ENCODE measurements at regions not wholly inside any gene's neighbourhood (a gene's known extent, or its start where the extent isn't known, plus 50 kb on each side); places are given as distances from the start of the nearest gene placed in this dataset.

DNA sequence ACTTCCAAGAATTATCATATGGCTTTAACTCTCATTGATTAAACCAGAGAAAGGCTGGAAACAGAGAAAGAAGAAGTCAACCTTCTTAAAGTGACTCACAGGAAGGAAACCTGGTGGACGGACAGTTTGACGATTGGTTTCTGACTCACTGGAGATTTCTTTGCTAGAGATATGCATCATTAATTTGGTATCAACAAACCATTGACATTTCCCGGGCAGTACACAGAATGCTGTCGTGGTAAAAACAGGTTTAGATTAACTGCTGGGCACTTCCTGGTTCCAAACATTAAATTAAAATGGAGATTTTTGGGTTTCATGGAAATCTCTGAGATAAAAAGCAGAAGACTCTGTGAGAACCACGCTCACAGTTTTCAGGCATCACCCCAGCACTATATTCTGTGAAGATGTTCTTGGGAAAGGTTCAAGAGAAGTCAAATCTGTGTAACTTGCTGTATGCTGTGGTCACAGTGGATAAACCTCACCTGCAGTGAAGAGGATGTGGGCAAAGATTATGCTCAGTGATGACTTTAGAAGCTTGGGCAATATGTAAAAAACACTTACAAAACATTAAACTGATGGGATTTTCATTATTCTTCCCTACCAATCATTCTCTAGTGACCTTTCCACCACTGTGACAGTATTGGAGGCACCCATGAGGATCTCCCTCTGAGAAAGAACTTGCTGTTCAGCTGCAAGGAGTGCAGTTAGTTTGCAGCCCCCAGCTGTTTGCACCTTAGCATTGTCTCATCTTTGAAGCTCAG is 61.1 kb upstream of the CD44 start:
- DNase-seq: peak in 1 of 2 experiments; percentile 63

DNA sequence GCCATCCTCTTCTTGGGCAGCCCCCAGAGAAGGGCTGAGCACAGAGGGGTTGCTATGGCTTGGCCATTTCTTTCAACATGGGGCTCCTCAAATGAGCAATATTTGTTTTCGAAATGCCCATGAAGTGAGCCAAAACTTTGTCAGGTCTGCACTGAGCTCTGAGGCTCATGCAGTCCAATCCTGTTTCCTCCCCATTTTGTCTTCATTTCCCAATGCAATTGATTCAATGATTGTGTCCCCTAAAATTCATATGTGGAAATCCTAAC is 60.6 kb upstream of the CD44 start:
- no peak for DNase-seq

- DNase-seq: no peak
Observed at GRCh38 chr11:35079611-35080010, 59.4 kb upstream of the CD44 start.

DNA sequence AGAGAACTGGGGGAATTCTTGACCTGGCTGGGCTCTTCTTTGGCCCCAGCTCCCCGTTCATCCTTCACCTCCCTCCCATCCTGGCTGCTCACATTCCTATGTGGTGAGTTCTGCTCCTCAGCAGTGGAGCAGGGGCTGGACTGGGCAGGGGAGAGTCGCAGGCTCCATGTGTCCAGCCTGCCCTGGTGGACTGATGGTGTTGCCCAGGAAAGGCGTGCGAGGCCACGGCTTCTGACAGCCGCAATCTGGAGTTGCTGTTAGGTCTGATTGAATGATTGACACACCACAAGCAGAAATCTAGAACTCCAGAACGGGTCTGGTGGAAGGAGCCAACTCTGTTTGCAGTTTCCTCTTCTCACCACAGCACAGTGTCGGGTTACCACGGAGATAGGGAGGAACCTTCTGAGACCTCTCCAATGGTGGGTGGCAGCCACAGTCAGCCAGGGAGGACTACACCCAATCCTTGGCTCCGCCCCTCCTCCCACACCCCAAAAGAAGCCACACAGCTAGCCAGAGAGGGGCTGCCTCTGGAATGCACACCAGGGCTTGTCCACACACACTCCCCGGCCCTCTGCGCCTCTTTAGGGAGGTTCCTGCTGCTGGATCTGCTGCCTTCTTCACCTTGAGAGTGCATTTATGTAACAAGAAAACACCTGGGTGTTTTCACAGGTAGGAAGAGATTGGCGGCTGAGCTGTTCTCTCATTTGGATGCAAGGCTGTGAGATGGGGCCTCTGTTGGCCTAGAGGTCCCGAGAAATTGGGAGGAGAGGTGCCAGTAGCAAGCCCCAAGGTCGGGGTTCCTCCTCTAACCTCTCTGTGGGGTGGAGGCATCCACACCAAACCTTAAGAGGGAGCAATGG is 56.4 kb upstream of the CD44 start:
- DNase-seq: peak; percentile 56 to 87

DNA sequence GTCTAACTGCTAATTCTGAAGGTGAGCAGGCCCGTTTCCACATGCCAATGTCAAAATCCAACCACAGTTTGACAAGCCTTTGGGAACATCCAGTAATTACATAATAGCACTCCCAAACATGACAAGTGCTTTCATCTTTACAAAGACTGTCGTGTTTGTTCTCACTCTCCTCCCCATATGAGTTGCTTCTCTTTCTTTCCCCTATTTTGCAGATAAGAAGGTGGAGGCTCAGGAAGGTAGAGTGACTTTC is 55.9 kb upstream of the CD44 start:
- DNase-seq: no peak

DNA sequence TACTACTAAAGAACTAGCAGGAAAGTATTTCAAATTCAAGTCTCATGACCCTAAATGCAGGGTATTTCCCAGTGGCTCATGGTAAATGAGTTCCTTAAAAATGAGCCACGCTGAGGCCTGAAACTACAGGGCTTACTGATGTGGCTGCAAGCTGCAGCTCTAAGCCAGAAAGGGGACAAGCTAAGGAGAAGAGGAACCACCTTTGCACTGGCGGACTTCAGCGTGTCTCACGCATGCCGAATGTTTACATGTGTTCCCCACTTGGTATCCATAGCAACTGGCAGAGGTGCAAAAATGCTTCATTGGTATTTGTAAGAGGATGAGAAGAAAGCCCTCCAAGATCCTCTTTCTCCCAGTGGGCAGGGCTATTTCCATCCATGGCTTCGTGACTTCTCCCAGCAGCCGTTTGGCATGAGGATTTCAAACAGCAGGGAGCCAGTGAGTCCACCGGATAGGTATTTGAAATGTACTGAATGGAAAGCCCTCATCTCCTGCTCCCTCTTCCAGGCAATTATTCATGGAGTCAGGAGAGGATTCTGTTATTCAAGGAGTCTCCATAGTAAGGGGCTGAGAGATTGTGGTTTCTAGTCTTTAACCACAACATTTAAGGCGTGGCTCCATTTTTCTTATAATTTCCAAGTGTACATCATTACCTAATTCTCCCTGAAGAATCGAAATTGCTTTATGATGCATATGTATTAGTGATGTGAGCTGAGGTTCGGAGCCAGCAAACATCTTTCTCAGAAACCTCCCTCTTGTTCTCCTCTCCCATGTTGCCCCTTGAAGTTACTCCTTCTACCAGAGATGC is 55.3 kb upstream of the CD44 start:
- peak; percentile 27 to 57 for DNase-seq

GRCh38 chr11:35084817-35085440 is 54.0 kb upstream of the CD44 start:
- no peak for DNase-seq

DNA sequence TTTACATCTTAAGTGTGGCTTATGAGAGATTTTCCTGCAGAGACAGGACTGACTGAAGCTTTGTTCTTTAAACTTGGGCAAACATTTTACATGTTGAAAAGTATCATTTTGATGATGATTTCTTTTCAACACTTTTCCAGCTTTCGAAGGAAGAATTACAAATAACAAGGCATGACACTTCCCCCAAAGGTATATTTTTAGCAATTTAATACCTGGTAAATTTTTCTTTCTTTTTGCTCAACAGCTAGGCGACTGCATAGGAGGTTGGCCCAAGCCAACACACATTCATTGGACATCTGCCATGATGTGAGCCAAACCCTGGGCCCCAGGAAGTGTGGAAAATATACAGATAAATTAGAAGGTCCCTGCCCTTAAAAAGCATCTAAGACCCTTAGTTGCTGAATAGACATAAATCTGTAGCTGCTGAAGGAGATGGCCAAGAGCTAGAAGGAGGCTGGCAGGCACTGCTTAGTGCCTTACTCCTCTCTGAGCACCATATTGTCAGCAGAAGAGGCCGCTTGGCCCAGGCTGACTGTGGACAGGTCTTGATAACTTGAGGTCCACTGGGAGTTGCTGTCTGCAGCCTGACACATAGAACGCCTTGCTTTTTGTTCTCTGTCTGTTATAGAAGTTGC is 53.3 kb upstream of the CD44 start:
- no peak for DNase-seq

- DNase-seq: no peak
Observed at GRCh38 chr11:35087648-35088047, 51.3 kb upstream of the CD44 start.

DNA sequence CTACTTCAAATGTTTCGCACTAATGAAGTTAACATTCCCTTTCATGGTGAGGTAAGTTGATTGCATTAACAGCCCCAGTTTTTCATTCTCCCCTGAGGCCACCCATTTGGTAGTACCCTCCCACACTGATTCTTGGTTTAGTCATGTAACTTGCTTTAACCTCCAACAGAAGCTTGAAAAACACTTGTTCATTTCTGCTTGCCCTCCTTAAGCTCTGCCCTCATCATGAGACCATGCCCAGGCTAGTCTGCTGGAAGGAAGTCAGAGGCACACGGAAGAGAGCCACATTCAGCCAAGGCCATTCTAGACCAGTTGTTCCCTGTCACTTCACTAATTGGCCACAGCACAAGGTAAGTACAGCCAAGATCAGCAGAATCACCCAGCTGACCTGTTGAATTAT is 50.7 kb upstream of the CD44 start:
- no peak for DNase-seq

DNA sequence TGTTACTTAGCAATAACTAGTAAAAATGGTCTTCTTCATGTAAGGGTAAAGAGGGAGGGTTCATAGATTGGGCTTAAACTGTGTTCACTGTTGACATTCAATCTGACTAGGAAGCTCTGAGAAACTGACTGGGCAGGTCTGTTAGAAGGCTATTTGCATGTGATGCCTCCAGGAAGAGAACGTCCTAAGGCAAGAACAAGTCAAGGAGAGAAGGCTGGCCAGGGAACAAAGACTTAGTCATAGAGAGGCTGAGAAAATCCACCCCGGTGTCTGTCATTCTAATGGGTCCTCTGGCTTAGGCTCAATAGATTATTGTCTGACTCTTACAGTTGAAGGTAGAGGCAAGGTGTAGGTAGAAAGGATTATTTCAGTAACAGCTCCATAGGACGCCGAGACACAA is 50.3 kb upstream of the CD44 start:
- no peak for DNase-seq

Measured in stimulated activated CD4-positive, alpha-beta T cell treated with anti-CD3 and anti-CD28 coated beads, Interleukin-4, amount 100 ng/mL, for 4 hours (primary cell).